Colonic mucosa (tissue), 4 donors: ENCODE measurements at regions not wholly inside any gene's neighbourhood (a gene's known extent, or its start where the extent isn't known, plus 50 kb on each side); places are given as distances from the start of the nearest gene placed in this dataset.
"Not testable (repeated sequence)": the region's sequence is repeated elsewhere in the genome, so short reads cannot be mapped to it uniquely, and the experiment has no call there.

Source experiments
- DNase-seq: peaks from one replicate; pipeline ENCODE4 v3.0.0-alpha.2; 2020
- H3K27ac ChIP-seq: fragments of 200-600 bp; one replicate; pipeline ENCODE4 v1.8.0; 2021
- H3K27me3 ChIP-seq: fragments of 200-600 bp; one replicate; pipeline ENCODE4 v1.8.0; 2021
- H3K36me3 ChIP-seq: fragments of 200-600 bp; one replicate; pipeline ENCODE4 v1.8.0; 2021
- H3K4me1 ChIP-seq: fragments of 200-600 bp; one replicate; pipeline ENCODE4 v1.8.0; 2021; ENCODE audit warnings: mild to moderate bottlenecking
- H3K4me3 ChIP-seq: fragments of 200-600 bp; one replicate; pipeline ENCODE4 v1.8.0; 2021
- H3K9ac ChIP-seq, 2 donors: one replicate each; pipeline ENCODE4 v1.7.0; 2013; ENCODE audit warnings: control low read depth in 2 of 2, low read depth in 2 of 2, low read length in 2 of 2
- H3K9me3 ChIP-seq: fragments of 200-600 bp; one replicate; pipeline ENCODE4 v1.8.0; 2021
- CTCF ChIP-seq: fragments of 200-600 bp; IDR thresholded peaks from one replicate; pipeline ENCODE4 v1.8.0; 2022; ENCODE audit warnings: antibody characterized with exemption, mild to moderate bottlenecking
- intact Hi-C: fragments of 100-400 bp; cut with DNase I; formaldehyde crosslinking; loops from one replicate; pipeline ENCODE4 v1.14.1; 2022
- donor health status: healthy.
- donor health status: DM: no; HTN: no; CAD: no.
- donor health status: DM: no; HTN: no; CAD: no.

- no peak for TF ChIP-seq CTCF
- Histone ChIP-seq H3K9me3 (no peaks in the 10 kb centered on the region), H3K4me1 (no peaks in the 10 kb centered on the region), H3K36me3 (no peaks in the 10 kb centered on the region), H3K27me3 (no peaks in the 10 kb centered on the region), H3K9ac (no peak overlapping the region), H3K4me3 (no peak overlapping the region), H3K27ac (no peak overlapping the region)
- DNase-seq: no peak
- intact Hi-C loops: no loop called here
Measured at GRCh38 chr5:53302529-53302928, 177.9 kb upstream of the FST start.

- intact Hi-C loops: no loop called here
- Histone ChIP-seq H3K9me3 (no peaks in the 10 kb centered on the region), H3K4me1 (no peaks in the 10 kb centered on the region), H3K9ac (no peak overlapping the region), H3K27me3 (no peaks in the 10 kb centered on the region), H3K4me3 (no peak overlapping the region), H3K36me3 (no peaks in the 10 kb centered on the region), H3K27ac (no peak overlapping the region)
- TF ChIP-seq CTCF: no peak
- no peak for DNase-seq
Measured at GRCh38 chr5:53303105-53303504, 177.3 kb upstream of the FST start.

- DNase-seq, H3K36me3 ChIP-seq, H3K4me3 ChIP-seq, intact Hi-C loops, H3K27ac ChIP-seq, H3K9ac ChIP-seq, H3K27me3 ChIP-seq, H3K4me1 ChIP-seq, H3K9me3 ChIP-seq: not testable (repeated sequence)
Measured at GRCh38 chr5:53305316-53305715, 175.1 kb upstream of the FST start.

- no peak for DNase-seq
- intact Hi-C loops: no loop called here
- H3K9me3 ChIP-seq: no peaks in the 10 kb centered on the region
- H3K36me3 ChIP-seq: no peaks in the 10 kb centered on the region
- no peaks in the 10 kb centered on the region for H3K27me3 ChIP-seq
- no peak for TF ChIP-seq CTCF
- no peak overlapping the region for H3K9ac ChIP-seq
- no peak overlapping the region for H3K27ac ChIP-seq
- H3K4me3 ChIP-seq: no peak overlapping the region
- H3K4me1 ChIP-seq: no peaks in the 10 kb centered on the region
Measured at GRCh38 chr5:53309653-53310052, 170.8 kb upstream of the FST start.

- H3K36me3 ChIP-seq: no peaks in the 10 kb centered on the region
Measured at GRCh38 chr5:53311681-53312080, 168.7 kb upstream of the FST start.

GRCh38 chr5:53313145-53313544 is 167.3 kb upstream of the FST start:
- TF ChIP-seq CTCF: no peak
- Histone ChIP-seq H3K9ac (no peak overlapping the region), H3K27ac (no peak overlapping the region), H3K36me3 (no peaks in the 10 kb centered on the region), H3K4me1 (no peaks in the 10 kb centered on the region), H3K4me3 (no peak overlapping the region), H3K27me3 (no peaks in the 10 kb centered on the region), H3K9me3 (no peaks in the 10 kb centered on the region)
- intact Hi-C loops: no loop called here
- no peak for DNase-seq

More at GRCh38 chr5:53311681-53312080, 168.7 kb upstream of the FST start:
- no peak for TF ChIP-seq CTCF
- intact Hi-C loops: no loop called here
- Histone ChIP-seq H3K27me3 (no peaks in the 10 kb centered on the region), H3K9me3 (no peaks in the 10 kb centered on the region), H3K27ac (no peak overlapping the region), H3K4me1 (no peaks in the 10 kb centered on the region), H3K4me3 (no peak overlapping the region), H3K9ac (no peak overlapping the region)
- DNase-seq: no peak
